SK-N-MC (cell line): ENCODE measurements at regions not wholly inside any gene's neighbourhood (a gene's known extent, or its start where the extent isn't known, plus 50 kb on each side); places are given as distances from the start of the nearest gene placed in this dataset.

Experiments used
- DNase-seq: peaks from one replicate; pipeline ENCODE4 v3.0.0-alpha.2; 2011; ENCODE audit warnings: low read depth, low spot score
- H3K27ac ChIP-seq: fragments of 200-600 bp; sonication (generic); 2 replicates; pipeline ENCODE4 v1.5.1; 2016; ENCODE audit warnings: mixed run types
- H3K36me3 ChIP-seq: fragments of 200-600 bp; sonication (generic); 2 replicates; pipeline ENCODE4 v1.6.1; 2017; ENCODE audit warnings: antibody characterized with exemption, low read length, mixed read lengths; ENCODE audit not compliant: insufficient read depth
- H3K4me3 ChIP-seq: fragments of 200-600 bp; sonication (generic); 2 replicates; pipeline ENCODE4 v1.5.1; 2016
- H3K9ac ChIP-seq: fragments of 200-600 bp; sonication (generic); 2 replicates; pipeline ENCODE4 v1.8.0; 2017; ENCODE audit warnings: mixed run types, mixed read lengths; ENCODE audit not compliant: insufficient read length
- H3K9me3 ChIP-seq: fragments of 200-600 bp; sonication (generic); 2 replicates; pipeline ENCODE4 v1.6.1; 2017; ENCODE audit warnings: low read depth, mild to moderate bottlenecking, antibody characterized with exemption, low read length, moderate library complexity, mixed read lengths
- EZH2 ChIP-seq: fragments of 200-600 bp; sonication (generic); IDR thresholded peaks from one replicate; pipeline ENCODE4 v1.6.1; 2017; ENCODE audit warnings: antibody characterized with exemption
- FOXP2 ChIP-seq: optimal IDR thresholded peaks from 2 replicates; pipeline ENCODE3; 2011; ENCODE audit warnings: mild to moderate bottlenecking, moderate library complexity; ENCODE audit not compliant: insufficient read depth; ENCODE audit errors: extremely low read length, control extremely low read depth
- POLR2AphosphoS5 ChIP-seq: IDR thresholded peaks from 2 replicates; pipeline ENCODE4 v1.6.1; 2012; ENCODE audit warnings: mild to moderate bottlenecking, low read depth, low read length, borderline replicate concordance

DNA sequence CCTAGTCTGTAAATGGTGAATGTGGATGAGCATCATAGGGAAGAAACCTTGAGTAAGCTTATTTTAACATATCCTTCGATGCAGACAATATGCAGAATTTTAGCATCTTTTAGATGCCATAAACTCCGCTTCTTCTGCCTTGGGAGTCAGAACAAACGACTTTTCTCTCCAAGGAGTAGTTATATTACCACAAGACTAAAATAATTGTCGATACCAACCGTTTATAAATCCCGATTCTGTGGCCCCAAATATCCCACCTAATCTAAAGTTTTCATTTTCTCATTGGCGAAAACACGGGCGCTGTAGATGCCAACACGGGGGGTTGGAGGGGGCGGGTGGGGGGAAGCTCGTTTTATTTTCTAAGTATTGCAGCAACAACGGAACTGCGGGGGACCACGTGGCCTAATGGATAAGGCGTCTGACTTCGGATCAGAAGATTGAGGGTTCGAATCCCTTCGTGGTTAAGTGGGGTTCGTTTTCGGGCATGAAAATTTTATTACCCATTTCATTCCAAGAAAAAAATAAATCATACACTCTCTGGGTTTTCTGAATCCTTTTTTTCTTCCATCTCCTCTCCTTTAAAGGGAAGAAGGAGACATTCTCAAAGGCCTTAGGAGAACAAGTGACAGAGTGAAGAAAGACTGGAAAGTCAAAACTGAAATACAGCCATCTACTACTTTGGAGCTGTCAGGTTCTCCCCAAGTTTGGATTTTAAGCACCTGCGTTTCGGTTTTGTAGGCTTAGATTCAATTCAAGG lies 65.5 kb upstream of the BTN3A2 start:
- no peak overlapping the region for H3K9ac ChIP-seq
- DNase-seq, result no peak
- peaks cover 3% of the 10 kb centered on the region; the same call in 1 of the 2 replicates for H3K9me3 ChIP-seq
- no peaks in the 10 kb centered on the region for H3K36me3 ChIP-seq
- H3K27ac ChIP-seq, result no peak overlapping the region
- no peak for TF ChIP-seq FOXP2
- TF ChIP-seq POLR2AphosphoS5, result no peak
- TF ChIP-seq EZH2, result no peak
- H3K4me3 ChIP-seq, result no peak overlapping the region

DNA sequence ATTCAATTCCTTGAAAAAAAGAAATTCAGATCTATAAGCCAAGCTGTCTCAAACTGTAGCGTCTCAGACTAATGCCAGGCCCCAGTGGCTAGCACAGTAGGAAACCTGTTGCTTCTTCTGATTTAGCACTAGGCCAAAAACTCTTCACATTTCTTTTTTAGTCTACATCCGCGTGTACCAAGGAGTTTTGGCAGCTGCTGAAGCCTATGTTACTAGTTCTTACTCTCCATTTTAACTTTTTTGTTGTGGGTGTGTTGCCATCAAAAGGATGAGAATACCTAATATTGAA lies 65.0 kb upstream of the BTN3A2 start:
- Histone ChIP-seq H3K4me3 (no peak overlapping the region), H3K9me3 (peaks cover 3% of the 10 kb centered on the region; the same call in 1 of the 2 replicates), H3K27ac (no peak overlapping the region), H3K9ac (no peak overlapping the region), H3K36me3 (no peaks in the 10 kb centered on the region)
- TF ChIP-seq FOXP2 (no peak), POLR2AphosphoS5 (no peak), EZH2 (no peak)
- DNase-seq, result no peak

DNA sequence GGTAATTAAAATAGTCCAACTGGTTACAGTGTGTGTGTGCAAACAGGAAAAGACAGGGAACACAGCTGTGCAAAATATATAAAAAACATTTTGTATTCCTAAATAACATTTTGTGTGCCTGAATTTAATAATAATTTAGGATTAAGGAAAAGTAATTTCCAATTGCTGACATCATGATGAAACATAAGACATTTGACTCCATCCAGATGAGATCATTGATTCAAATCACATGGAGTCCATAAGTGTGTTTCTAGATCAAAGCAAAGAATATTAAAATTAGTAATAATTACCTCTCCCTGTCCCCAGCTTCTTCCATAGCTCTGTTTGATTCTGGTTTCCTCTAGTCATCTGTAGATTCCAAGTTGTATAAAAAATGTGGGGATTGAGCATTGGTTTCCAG lies 64.6 kb upstream of the BTN3A2 start:
- Histone ChIP-seq H3K36me3 (no peaks in the 10 kb centered on the region), H3K27ac (no peak overlapping the region), H3K4me3 (no peak overlapping the region), H3K9ac (no peak overlapping the region), H3K9me3 (peaks cover 3% of the 10 kb centered on the region; the same call in 1 of the 2 replicates)
- TF ChIP-seq EZH2, result no peak
- no peak for DNase-seq

DNA sequence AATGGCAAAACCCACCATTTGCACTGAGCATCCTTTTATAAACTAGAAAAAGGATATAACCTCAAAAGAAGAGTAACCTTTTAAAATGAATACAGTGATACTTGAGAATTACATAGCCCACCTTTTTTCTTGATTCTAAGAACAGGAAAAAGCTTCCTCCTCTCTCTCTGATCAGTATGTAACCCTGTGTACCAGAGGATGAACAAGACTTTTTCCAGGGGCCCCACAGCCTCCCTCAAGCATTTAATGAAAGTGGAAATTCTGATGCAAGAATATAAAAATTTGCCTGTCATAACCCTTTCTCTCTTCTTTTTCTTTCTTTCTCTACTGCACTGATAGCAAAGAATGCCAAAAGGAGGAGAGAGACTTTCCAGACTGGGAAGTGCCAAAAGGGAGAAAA lies 64.2 kb upstream of the BTN3A2 start:
- Histone ChIP-seq H3K9ac (no peak overlapping the region), H3K27ac (no peak overlapping the region), H3K36me3 (no peaks in the 10 kb centered on the region), H3K4me3 (no peak overlapping the region), H3K9me3 (peaks cover 3% of the 10 kb centered on the region; the same call in 1 of the 2 replicates)
- no peak for DNase-seq
- TF ChIP-seq EZH2 (no peak), FOXP2 (no peak)

- H3K9ac ChIP-seq, result no peak overlapping the region
- H3K4me3 ChIP-seq, result no peak overlapping the region
- H3K36me3 ChIP-seq, result no peaks in the 10 kb centered on the region
- H3K9me3 ChIP-seq, result peaks cover 3% of the 10 kb centered on the region; the same call in 1 of the 2 replicates
- no peak for DNase-seq
- no peak for TF ChIP-seq FOXP2
- no peak for TF ChIP-seq POLR2AphosphoS5
- TF ChIP-seq EZH2, result no peak
- no peak overlapping the region for H3K27ac ChIP-seq
Measured at GRCh38 chr6:26301638-26302037, 63.4 kb upstream of the BTN3A2 start.

- TF ChIP-seq FOXP2 (no peak), POLR2AphosphoS5 (no peak), EZH2 (no peak)
- Histone ChIP-seq H3K36me3 (no peaks in the 10 kb centered on the region), H3K4me3 (no peak overlapping the region), H3K9me3 (peaks cover 3% of the 10 kb centered on the region; the same call in 1 of the 2 replicates), H3K9ac (no peak overlapping the region), H3K27ac (no peak overlapping the region)
- no peak for DNase-seq
Measured at GRCh38 chr6:26302941-26303559, 61.9 kb upstream of the BTN3A2 start.

- Histone ChIP-seq H3K4me3 (no peak overlapping the region), H3K9ac (no peak overlapping the region), H3K9me3 (peaks cover 3% of the 10 kb centered on the region; the same call in 1 of the 2 replicates), H3K27ac (no peak overlapping the region), H3K36me3 (no peaks in the 10 kb centered on the region)
- TF ChIP-seq POLR2AphosphoS5 (no peak), EZH2 (no peak), FOXP2 (no peak)
- no peak for DNase-seq
Measured at GRCh38 chr6:26304213-26304796, 60.7 kb upstream of the BTN3A2 start.

DNA sequence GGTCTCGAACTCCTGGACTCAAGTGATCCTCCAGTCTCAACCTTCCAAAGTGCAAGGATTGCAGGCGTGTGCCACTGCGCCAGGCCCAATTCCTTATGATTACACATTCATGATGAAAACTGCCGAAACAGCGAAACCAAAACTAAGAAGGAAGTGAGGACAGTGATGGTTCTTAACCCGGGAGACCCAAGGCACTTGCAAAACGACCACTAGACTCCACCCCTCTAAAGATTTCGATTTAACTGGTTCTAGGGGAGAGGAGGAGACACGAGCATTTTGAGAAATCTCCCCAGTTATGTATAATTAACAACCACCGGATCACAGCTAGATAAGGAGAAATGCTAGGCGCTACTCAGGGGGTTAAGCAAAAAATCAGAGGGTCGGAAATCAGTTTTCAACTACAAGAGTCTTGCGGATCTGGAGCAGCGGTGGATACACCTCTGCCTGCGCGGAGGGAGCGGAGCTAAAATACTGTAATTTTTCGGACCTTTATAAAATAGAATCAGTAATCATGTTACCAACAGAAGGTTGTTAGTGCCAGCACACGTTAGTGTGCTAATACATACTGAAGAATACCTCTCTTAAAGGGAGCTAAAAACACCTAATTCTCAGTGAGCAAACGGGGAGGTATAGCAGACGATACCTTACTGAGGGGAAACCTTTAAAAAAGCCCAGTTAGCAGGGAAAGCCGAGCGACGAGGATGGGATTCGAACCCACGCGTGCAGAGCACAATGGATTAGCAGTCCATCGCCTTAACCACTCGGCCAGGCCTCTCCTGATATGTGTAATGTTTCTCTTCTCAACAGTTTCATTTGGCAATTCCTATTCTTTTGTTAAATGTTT lies 60.0 kb upstream of the BTN3A2 start:
- DNase-seq, result no peak
- H3K36me3 ChIP-seq, result no peaks in the 10 kb centered on the region
- TF ChIP-seq FOXP2 (no peak), EZH2 (no peak), POLR2AphosphoS5 (no peak)
- peak overlapping the region; percentile 2 for H3K9ac ChIP-seq
- peaks cover 3% of the 10 kb centered on the region; the same call in 1 of the 2 replicates for H3K9me3 ChIP-seq
- H3K27ac ChIP-seq, result peak overlapping the region; percentile 72
- H3K4me3 ChIP-seq, result peak overlapping the region; percentile 44
